Astrocyte (in vitro differentiated cells and primary cell): ENCODE measurements at regions not wholly inside any gene's neighbourhood (a gene's known extent, or its start where the extent isn't known, plus 50 kb on each side); places are given as distances from the start of the nearest gene placed in this dataset.

Source experiments
- DNase-seq: peaks from one replicate; pipeline ENCODE4 v3.0.0-alpha.2; 2010; ENCODE audit warnings: low read depth
- FAIRE-seq: peaks from 2 replicates; lab custom pipeline; 2011; peaks lifted over from hg19 to GRCh38; lab: Jason Lieb, UNC
- H2AFZ ChIP-seq: 2 replicates; pipeline ENCODE4 v1.6.0; 2012; ENCODE audit warnings: low read depth, low read length, inconsistent platforms
- H3K27ac ChIP-seq: 2 replicates; pipeline ENCODE4 v1.5.1; 2011; ENCODE audit warnings: low read depth, low read length, inconsistent platforms
- H3K27me3 ChIP-seq: 2 replicates; pipeline ENCODE4 v1.6.0; 2011; ENCODE audit warnings: low read length, inconsistent platforms; ENCODE audit not compliant: insufficient read depth
- H3K36me3 ChIP-seq: 2 replicates; pipeline ENCODE4 v1.5.1; 2011; ENCODE audit warnings: low read length, inconsistent platforms; ENCODE audit not compliant: insufficient read depth
- H3K4me1 ChIP-seq: 2 replicates; pipeline ENCODE4 v1.5.1; 2011; ENCODE audit warnings: low read length, inconsistent platforms; ENCODE audit not compliant: insufficient read depth
- H3K4me2 ChIP-seq: 2 replicates; pipeline ENCODE4 v1.6.0; 2012; ENCODE audit warnings: low read length, inconsistent platforms
- H3K4me3 ChIP-seq: 2 replicates; pipeline ENCODE4 v1.5.1; 2011; ENCODE audit warnings: low read depth, mild to moderate bottlenecking, low read length, inconsistent platforms; ENCODE audit not compliant: insufficient read depth
- H3K79me2 ChIP-seq: 2 replicates; pipeline ENCODE4 v1.6.0; 2012; ENCODE audit warnings: mild to moderate bottlenecking, low read length, inconsistent platforms; ENCODE audit not compliant: insufficient read depth
- H3K9ac ChIP-seq: 2 replicates; pipeline ENCODE4 v1.6.0; 2012; ENCODE audit warnings: mild to moderate bottlenecking, low read length, inconsistent platforms
- H3K9me3 ChIP-seq: 2 replicates; pipeline ENCODE4 v1.5.1; 2012; ENCODE audit warnings: low read depth, mild to moderate bottlenecking, low read length, inconsistent platforms; ENCODE audit not compliant: insufficient read depth
- H4K20me1 ChIP-seq: 2 replicates; pipeline ENCODE4 v1.6.0; 2012; ENCODE audit warnings: low read length, inconsistent platforms; ENCODE audit not compliant: insufficient read depth
- H3K27ac Mint-ChIP-seq: one replicate; pipeline ENCODE4 v1.8.0; 2021; ENCODE audit warnings: mild to moderate bottlenecking, mixed read lengths; ENCODE audit not compliant: unreplicated experiment
- H3K27me3 Mint-ChIP-seq: one replicate; pipeline ENCODE4 v1.8.0; 2021; ENCODE audit warnings: low read depth, mixed read lengths; ENCODE audit not compliant: unreplicated experiment
- H3K36me3 Mint-ChIP-seq: one replicate; pipeline ENCODE4 v1.8.0; 2021; ENCODE audit warnings: low read depth, mixed read lengths; ENCODE audit not compliant: unreplicated experiment
- H3K4me1 Mint-ChIP-seq: one replicate; pipeline ENCODE4 v1.8.0; 2021; ENCODE audit warnings: low read depth, mixed read lengths; ENCODE audit not compliant: unreplicated experiment
- H3K4me3 Mint-ChIP-seq: one replicate; pipeline ENCODE4 v1.8.0; 2021; ENCODE audit warnings: mild to moderate bottlenecking, moderate library complexity, mixed read lengths; ENCODE audit not compliant: unreplicated experiment
- H3K9me3 Mint-ChIP-seq: one replicate; pipeline ENCODE4 v1.8.0; 2021; ENCODE audit warnings: mild to moderate bottlenecking, mixed read lengths; ENCODE audit not compliant: unreplicated experiment
- CTCF ChIP-seq: IDR thresholded peaks from 2 replicates; pipeline ENCODE4 v1.5.1; 2011; ENCODE audit warnings: low read depth, mild to moderate bottlenecking, inconsistent platforms, low read length, moderate library complexity; ENCODE audit not compliant: insufficient read depth
- EZH2 ChIP-seq: IDR thresholded peaks from 2 replicates; pipeline ENCODE4 v1.6.1; 2012; ENCODE audit warnings: mild to moderate bottlenecking, low read length, inconsistent platforms; ENCODE audit not compliant: insufficient read depth

- H2AFZ ChIP-seq: no peak overlapping the region
- no peaks in the 10 kb centered on the region for H3K4me1 ChIP-seq
- no peaks in the 10 kb centered on the region for H4K20me1 ChIP-seq
- Mint-ChIP-seq H3K27ac (no peak overlapping the region), H3K4me3 (no peak overlapping the region), H3K36me3 (no peaks in the 10 kb centered on the region), H3K27me3 (no peaks in the 10 kb centered on the region), H3K4me1 (peaks cover 17% of the 10 kb centered on the region), H3K9me3 (peaks cover 3% of the 10 kb centered on the region)
- H3K4me2 ChIP-seq: no peak overlapping the region
- H3K4me3 ChIP-seq: no peak overlapping the region
- no peaks in the 10 kb centered on the region for H3K36me3 ChIP-seq
- H3K79me2 ChIP-seq: no peaks in the 10 kb centered on the region
- no peaks in the 10 kb centered on the region for H3K27me3 ChIP-seq
- no peaks in the 10 kb centered on the region for H3K9me3 ChIP-seq
- no peak overlapping the region for H3K27ac ChIP-seq
- FAIRE-seq: no peak
- no peak for DNase-seq
- no peak overlapping the region for H3K9ac ChIP-seq
- TF ChIP-seq CTCF: no peak
- no peak for TF ChIP-seq EZH2
Measured at GRCh38 chr3:89698208-89698830, 590.9 kb downstream of the EPHA3 start.

- Mint-ChIP-seq H3K27me3 (no peaks in the 10 kb centered on the region), H3K9me3 (peaks cover 3% of the 10 kb centered on the region), H3K36me3 (no peaks in the 10 kb centered on the region), H3K27ac (no peak overlapping the region), H3K4me1 (peaks cover 17% of the 10 kb centered on the region), H3K4me3 (no peak overlapping the region)
- no peaks in the 10 kb centered on the region for H3K36me3 ChIP-seq
- no peaks in the 10 kb centered on the region for H3K27me3 ChIP-seq
- H3K9me3 ChIP-seq: no peaks in the 10 kb centered on the region
- no peak overlapping the region for H3K4me2 ChIP-seq
- H2AFZ ChIP-seq: no peak overlapping the region
- H4K20me1 ChIP-seq: no peaks in the 10 kb centered on the region
- TF ChIP-seq CTCF: no peak
- TF ChIP-seq EZH2: no peak
- H3K9ac ChIP-seq: no peak overlapping the region
- H3K27ac ChIP-seq: no peak overlapping the region
- no peak for FAIRE-seq
- DNase-seq: no peak
- no peaks in the 10 kb centered on the region for H3K79me2 ChIP-seq
- H3K4me1 ChIP-seq: no peaks in the 10 kb centered on the region
- H3K4me3 ChIP-seq: no peak overlapping the region
Measured at GRCh38 chr3:89699229-89699628, 591.8 kb downstream of the EPHA3 start.

GRCh38 chr3:89699771-89700170, 592.4 kb downstream of the EPHA3 start:
- Mint-ChIP-seq H3K9me3 (peaks cover 3% of the 10 kb centered on the region), H3K27me3 (no peaks in the 10 kb centered on the region), H3K4me1 (peaks cover 17% of the 10 kb centered on the region), H3K4me3 (no peak overlapping the region), H3K27ac (no peak overlapping the region), H3K36me3 (no peaks in the 10 kb centered on the region)
- no peak for TF ChIP-seq CTCF
- FAIRE-seq: no peak
- Histone ChIP-seq H3K4me2 (no peak overlapping the region), H2AFZ (no peak overlapping the region), H3K79me2 (no peaks in the 10 kb centered on the region), H3K4me3 (no peak overlapping the region), H3K4me1 (no peaks in the 10 kb centered on the region), H4K20me1 (no peaks in the 10 kb centered on the region), H3K9me3 (no peaks in the 10 kb centered on the region), H3K27ac (no peak overlapping the region), H3K27me3 (no peaks in the 10 kb centered on the region), H3K9ac (no peak overlapping the region), H3K36me3 (no peaks in the 10 kb centered on the region)
- DNase-seq: no peak
